Hepatocyte (in vitro differentiated cells): ENCODE measurements at regions not wholly inside any gene's neighbourhood (a gene's known extent, or its start where the extent isn't known, plus 50 kb on each side); places are given as distances from the start of the nearest gene placed in this dataset.

Experiments used
- DNase-seq: peaks from one replicate; pipeline ENCODE4 v3.0.0-alpha.2; 2016; ENCODE audit warnings: low spot score
- H2AFZ ChIP-seq: fragments of 200-600 bp; sonication (generic); 2 replicates; pipeline ENCODE4 v1.6.0; 2016; ENCODE audit warnings: antibody characterized with exemption, mild to moderate bottlenecking
- H3K27ac ChIP-seq: fragments of 200-600 bp; sonication (generic); 2 replicates; pipeline ENCODE4 v1.5.1; 2016; ENCODE audit warnings: mild to moderate bottlenecking
- H3K27me3 ChIP-seq: fragments of 200-600 bp; sonication (generic); 2 replicates; pipeline ENCODE4 v1.6.1; 2016
- H3K36me3 ChIP-seq: fragments of 200-600 bp; sonication (generic); replicated peaks from 2 replicates; pipeline ENCODE4 v1.5.1; 2016; ENCODE audit warnings: low read depth; ENCODE audit not compliant: insufficient read depth
- H3K4me1 ChIP-seq: fragments of 200-600 bp; sonication (generic); 2 replicates; pipeline ENCODE4 v1.5.1; 2016; ENCODE audit warnings: mild to moderate bottlenecking, moderate library complexity; ENCODE audit not compliant: insufficient read depth
- H3K4me2 ChIP-seq: fragments of 200-600 bp; sonication (generic); 2 replicates; pipeline ENCODE4 v1.6.0; 2016
- H3K4me3 ChIP-seq: fragments of 200-600 bp; sonication (generic); 2 replicates; pipeline ENCODE4 v1.5.1; 2016; ENCODE audit warnings: mild to moderate bottlenecking
- H3K79me2 ChIP-seq: fragments of 200-600 bp; sonication (generic); 2 replicates; pipeline ENCODE4 v1.6.0; 2017; ENCODE audit warnings: mild to moderate bottlenecking
- H3K9me2 ChIP-seq: fragments of 200-600 bp; sonication (generic); replicated peaks from 2 replicates; pipeline ENCODE4 v1.6.0; 2017; ENCODE audit warnings: mild to moderate bottlenecking; ENCODE audit not compliant: insufficient read depth
- H3K9me3 ChIP-seq: fragments of 200-600 bp; sonication (generic); 2 replicates; pipeline ENCODE4 v1.5.1; 2016; ENCODE audit warnings: low read depth, mild to moderate bottlenecking
- H4K20me1 ChIP-seq: fragments of 200-600 bp; sonication (generic); 2 replicates; pipeline ENCODE4 v1.6.0; 2016; ENCODE audit warnings: mild to moderate bottlenecking; ENCODE audit not compliant: insufficient read depth, poor library complexity, severe bottlenecking
- CTCF ChIP-seq: fragments of 200-600 bp; sonication (generic); IDR thresholded peaks from 2 replicates; pipeline ENCODE4 v1.5.1; 2016; ENCODE audit warnings: antibody characterized with exemption, mild to moderate bottlenecking; ENCODE audit not compliant: poor library complexity
- EZH2 ChIP-seq: fragments of 200-600 bp; sonication (generic); IDR thresholded peaks from 2 replicates; pipeline ENCODE4 v1.6.1; 2016; ENCODE audit warnings: antibody characterized with exemption, mild to moderate bottlenecking, borderline replicate concordance
- EZH2phosphoT487 ChIP-seq: fragments of 200-600 bp; sonication (generic); IDR thresholded peaks from one replicate; pipeline ENCODE4 v1.6.1; 2018; ENCODE audit warnings: antibody characterized with exemption, mild to moderate bottlenecking, low read depth, moderate library complexity; ENCODE audit not compliant: unreplicated experiment, severe bottlenecking
- WGBS: methylation state at CpG from one replicate; pipeline ENCODE4 v1.1.6; 2016; ENCODE audit warnings: low lambda C conversion rate; ENCODE audit errors: missing lambda C conversion rate; 5-methylcytosine and 5-hydroxymethylcytosine counted together

GRCh38 chr3:117079997-117080396, 370.4 kb downstream of the TUSC7 start:
- Histone ChIP-seq H3K9me2 (no peaks in the 10 kb centered on the region), H3K79me2 (no peaks in the 10 kb centered on the region), H3K4me3 (no peak overlapping the region), H2AFZ (no peak overlapping the region), H3K4me2 (no peak overlapping the region), H3K4me1 (no peaks in the 10 kb centered on the region), H4K20me1 (no peaks in the 10 kb centered on the region), H3K36me3 (no peaks in the 10 kb centered on the region), H3K27ac (no peak overlapping the region), H3K27me3 (no peaks in the 10 kb centered on the region), H3K9me3 (no peaks in the 10 kb centered on the region)
- TF ChIP-seq CTCF (no peak), EZH2phosphoT487 (no peak), EZH2 (no peak)
- WGBS, result 90% methylated on average over 4 of the region's 4 CpGs
- no peak for DNase-seq

- H3K9me3 ChIP-seq, result no peaks in the 10 kb centered on the region
- 52% methylated on average over 2 of the region's 2 CpGs for WGBS
These were observed 371.3 kb downstream of the TUSC7 start for GRCh38 chr3:117080872-117081271.

GRCh38 chr3:117084277-117084676, 374.7 kb downstream of the TUSC7 start:
- no peaks in the 10 kb centered on the region for H4K20me1 ChIP-seq
- WGBS, result 90% methylated on average over 3 of the region's 3 CpGs
- no peak overlapping the region for H2AFZ ChIP-seq
- H3K9me3 ChIP-seq, result no peaks in the 10 kb centered on the region
- TF ChIP-seq CTCF (no peak), EZH2 (no peak), EZH2phosphoT487 (no peak)
- no peak overlapping the region for H3K4me3 ChIP-seq
- no peaks in the 10 kb centered on the region for H3K4me1 ChIP-seq
- H3K36me3 ChIP-seq, result no peaks in the 10 kb centered on the region
- H3K79me2 ChIP-seq, result no peaks in the 10 kb centered on the region
- H3K27me3 ChIP-seq, result no peaks in the 10 kb centered on the region
- no peaks in the 10 kb centered on the region for H3K9me2 ChIP-seq
- H3K4me2 ChIP-seq, result no peak overlapping the region
- DNase-seq, result no peak
- no peak overlapping the region for H3K27ac ChIP-seq

More at GRCh38 chr3:117080872-117081271, 371.3 kb downstream of the TUSC7 start:
- no peaks in the 10 kb centered on the region for H3K27me3 ChIP-seq
- H3K79me2 ChIP-seq, result no peaks in the 10 kb centered on the region
- DNase-seq, result no peak
- no peaks in the 10 kb centered on the region for H3K9me2 ChIP-seq
- no peak overlapping the region for H2AFZ ChIP-seq
- H3K4me3 ChIP-seq, result no peak overlapping the region
- no peak overlapping the region for H3K27ac ChIP-seq
- TF ChIP-seq EZH2phosphoT487 (no peak), EZH2 (no peak), CTCF (no peak)
- H3K4me2 ChIP-seq, result no peak overlapping the region
- no peaks in the 10 kb centered on the region for H3K36me3 ChIP-seq
- no peaks in the 10 kb centered on the region for H4K20me1 ChIP-seq
- no peaks in the 10 kb centered on the region for H3K4me1 ChIP-seq

GRCh38 chr3:117084739-117085270, 375.2 kb downstream of the TUSC7 start:
- no peak for DNase-seq
- no peak overlapping the region for H3K27ac ChIP-seq
- no peaks in the 10 kb centered on the region for H4K20me1 ChIP-seq
- no peaks in the 10 kb centered on the region for H3K79me2 ChIP-seq
- no peaks in the 10 kb centered on the region for H3K9me3 ChIP-seq
- H3K27me3 ChIP-seq, result no peaks in the 10 kb centered on the region
- no peaks in the 10 kb centered on the region for H3K4me1 ChIP-seq
- TF ChIP-seq EZH2, result no peak
- TF ChIP-seq EZH2phosphoT487, result no peak
- no peak for TF ChIP-seq CTCF
- H3K9me2 ChIP-seq, result no peaks in the 10 kb centered on the region
- no peak overlapping the region for H3K4me2 ChIP-seq
- WGBS, result 16% methylated on average over 3 of the region's 3 CpGs
- H3K4me3 ChIP-seq, result no peak overlapping the region
- H3K36me3 ChIP-seq, result no peaks in the 10 kb centered on the region
- no peak overlapping the region for H2AFZ ChIP-seq
